ENCODE measurements at regions not wholly inside any gene's neighbourhood (a gene's known extent, or its start where the extent isn't known, plus 50 kb on each side); places are given as distances from the start of the nearest gene placed in this dataset.

DNA sequence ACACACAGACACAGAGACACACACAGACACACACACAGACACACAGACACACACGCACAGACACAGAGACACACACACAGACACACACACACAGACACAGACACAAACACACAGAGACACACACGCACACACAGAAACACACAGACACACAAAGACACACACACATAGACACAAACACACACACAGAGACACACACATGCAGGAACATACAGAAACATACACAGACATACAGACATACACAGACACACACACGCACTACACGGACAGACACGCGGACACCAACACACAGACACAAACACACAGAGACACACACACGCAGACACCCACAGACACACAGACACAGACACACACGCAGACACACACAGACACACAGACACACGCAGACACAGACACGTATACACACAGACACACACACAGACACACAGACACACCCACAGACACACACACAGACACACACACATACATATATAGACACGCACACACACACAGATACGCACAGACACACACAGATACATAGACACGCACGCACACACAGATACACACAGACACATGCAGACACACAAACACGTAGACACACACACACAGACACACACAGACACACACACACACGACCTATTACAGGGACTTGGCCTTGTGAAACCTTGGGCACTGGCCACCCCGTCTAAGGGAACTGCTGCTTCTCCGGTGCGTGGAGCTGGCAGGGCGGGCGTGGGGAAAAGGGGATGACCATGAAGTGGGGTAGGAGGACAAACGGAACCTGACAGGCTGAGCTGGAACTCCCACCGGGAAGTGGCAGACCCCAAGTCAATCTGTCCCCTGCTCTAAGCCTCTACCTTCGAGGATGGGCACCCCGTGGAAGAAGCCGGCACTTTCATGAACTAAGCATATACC is 211.4 kb downstream of the TFCP2L1 start:
- no peak for TF ChIP-seq BHLHE40 (IDR thresholded peaks at IDR 0.05; ENCODE audit: borderline replicate concordance)
- no peak for TF ChIP-seq SP1 (IDR thresholded peaks at IDR 0.05)
- TF ChIP-seq, protein P1, sequence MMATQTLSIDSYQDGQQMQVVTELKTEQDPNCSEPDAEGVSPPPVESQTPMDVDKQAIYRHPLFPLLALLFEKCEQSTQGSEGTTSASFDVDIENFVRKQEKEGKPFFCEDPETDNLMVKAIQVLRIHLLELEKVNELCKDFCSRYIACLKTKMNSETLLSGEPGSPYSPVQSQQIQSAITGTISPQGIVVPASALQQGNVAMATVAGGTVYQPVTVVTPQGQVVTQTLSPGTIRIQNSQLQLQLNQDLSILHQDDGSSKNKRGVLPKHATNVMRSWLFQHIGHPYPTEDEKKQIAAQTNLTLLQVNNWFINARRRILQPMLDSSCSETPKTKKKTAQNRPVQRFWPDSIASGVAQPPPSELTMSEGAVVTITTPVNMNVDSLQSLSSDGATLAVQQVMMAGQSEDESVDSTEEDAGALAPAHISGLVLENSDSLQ (IDR thresholded peaks at IDR 0.05) = no peak
- TF ChIP-seq TARDBP (IDR thresholded peaks at IDR 0.05) = peak; percentile 63; the same call in 1 of the 2 replicates
- no peak for TF ChIP-seq FOXM1 (IDR thresholded peaks at IDR 0.05; ENCODE audit: borderline replicate concordance)
- no peak for TF ChIP-seq HDGF (IDR thresholded peaks at IDR 0.05; ENCODE audit: borderline replicate concordance)
- no peak for TF ChIP-seq NFRKB (IDR thresholded peaks at IDR 0.05)
- no peak for TF ChIP-seq CTBP1 (IDR thresholded peaks at IDR 0.05; ENCODE audit: borderline replicate concordance)
- no peak for TF ChIP-seq ZNF384 (IDR thresholded peaks at IDR 0.05)
- TF ChIP-seq SUZ12 (IDR thresholded peaks at IDR 0.05) = no peak
- no peak for TF ChIP-seq FOXA1 (IDR thresholded peaks at IDR 0.05)
- TF ChIP-seq FOXK2 (IDR thresholded peaks at IDR 0.05) = no peak
